Fibroblast of lung (primary cell): ENCODE measurements at regions not wholly inside any gene's neighbourhood (a gene's known extent, or its start where the extent isn't known, plus 50 kb on each side); places are given as distances from the start of the nearest gene placed in this dataset.

Experiments used
- CTCF ChIP-seq, 2 donors: IDR thresholded peaks in 1 of 2; conservative IDR thresholded peaks in 1 of 2; 1 replicate in 1 of 2; 2 replicates in 1 of 2; pipeline ENCODE4 v1.5.1; 2011 to 2012; ENCODE audit warnings: low read length in 2 of 2, control low read depth in 1 of 2, inconsistent platforms in 1 of 2, low read depth in 1 of 2, mild to moderate bottlenecking in 1 of 2
- EZH2 ChIP-seq: IDR thresholded peaks from 2 replicates; pipeline ENCODE4 v1.5.1; 2012; ENCODE audit warnings: low read length, control low read depth, mild to moderate bottlenecking; ENCODE audit errors: missing control alignments

DNA sequence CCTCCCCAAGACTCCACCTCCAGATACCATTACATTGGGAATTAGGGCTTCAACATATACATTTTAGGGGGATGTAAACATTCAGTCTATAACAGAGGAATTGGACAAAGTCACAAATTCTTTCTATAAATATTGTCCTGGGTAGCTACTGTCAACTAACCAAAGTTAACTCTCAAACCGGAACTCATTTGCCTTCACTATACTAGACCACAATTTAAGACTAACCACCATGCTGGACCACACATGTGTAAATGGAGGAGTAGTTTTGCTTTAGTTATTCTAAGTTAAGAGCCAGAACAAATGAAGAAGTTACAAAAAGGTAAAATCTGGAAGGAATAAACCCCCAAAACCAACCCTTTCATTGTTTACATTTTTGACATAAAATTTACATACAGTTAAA lies 222.8 kb downstream of the NDFIP2 start:
- TF ChIP-seq CTCF (conservative IDR thresholded peaks at IDR 0.05 in 1 of 2, IDR thresholded peaks at IDR 0.05 in 1 of 2; ENCODE audit: low read depth in 1 of 2, low read length in 2 of 2) = no peak
- no peak for TF ChIP-seq EZH2
